Tibial nerve (tissue), 4 donors: ENCODE measurements at regions not wholly inside any gene's neighbourhood (a gene's known extent, or its start where the extent isn't known, plus 50 kb on each side); places are given as distances from the start of the nearest gene placed in this dataset.

Source experiments
- DNase-seq, 2 donors: peaks; one replicate each; pipeline ENCODE4 v3.0.0-alpha.2; 2019; ENCODE audit warnings: low spot score in 2 of 2
- H3K27ac ChIP-seq, 4 donors: fragments of 200-600 bp; sonication (generic) in 3 of 4; one replicate each; pipeline ENCODE4 v1.5.1; 2017 to 2019; ENCODE audit warnings: mild to moderate bottlenecking in 1 of 4
- H3K27me3 ChIP-seq, 2 donors: fragments of 200-600 bp; sonication (generic) in 1 of 2; one replicate each; pipeline versions ENCODE4 v1.5.1 to v1.6.0; 2017 to 2019
- H3K36me3 ChIP-seq, 3 donors: fragments of 200-600 bp; sonication (generic); one replicate each; pipeline ENCODE4 v1.5.1; 2018 to 2019
- H3K4me1 ChIP-seq, 4 donors: fragments of 200-600 bp; sonication (generic) in 3 of 4; one replicate each; pipeline ENCODE4 v1.5.1; 2017 to 2019
- H3K4me3 ChIP-seq, 4 donors: fragments of 200-600 bp; sonication (generic) in 3 of 4; one replicate each; pipeline ENCODE4 v1.5.1; 2017 to 2019; ENCODE audit warnings: mild to moderate bottlenecking in 1 of 4, moderate library complexity in 1 of 4
- H3K9me3 ChIP-seq, 4 donors: fragments of 200-600 bp; sonication (generic) in 3 of 4; one replicate each; pipeline ENCODE4 v1.5.1; 2017 to 2019
- EP300 ChIP-seq, 2 donors: sonication (generic); formaldehyde crosslinking; IDR thresholded peaks; one replicate each; pipeline ENCODE4 v1.6.1; 2017; ENCODE audit warnings: antibody characterized with exemption in 2 of 2, mild to moderate bottlenecking in 1 of 2
- POLR2A ChIP-seq, 2 donors: fragments of 450-650 bp; IDR thresholded peaks; one replicate each; pipeline ENCODE4 v1.6.1; 2017; ENCODE audit warnings: antibody characterized with exemption in 2 of 2, mild to moderate bottlenecking in 2 of 2, moderate library complexity in 2 of 2
- WGBS, 2 donors: methylation state at CpG; one replicate each; pipeline ENCODE4 v1.1.5; 2018; 5-methylcytosine and 5-hydroxymethylcytosine counted together
- TF ChIP-seq, protein P1 (sequence below), 5 experiments: fragments of 200-600 bp in 3 of 5; fragments of 450-650 bp in 2 of 5; sonication (generic) in 3 of 5; IDR thresholded peaks; one replicate each; pipeline ENCODE4 v1.5.1; 2016 to 2019; ENCODE audit warnings: antibody characterized with exemption in 5 of 5, mild to moderate bottlenecking in 3 of 5, moderate library complexity in 2 of 5

DNA sequence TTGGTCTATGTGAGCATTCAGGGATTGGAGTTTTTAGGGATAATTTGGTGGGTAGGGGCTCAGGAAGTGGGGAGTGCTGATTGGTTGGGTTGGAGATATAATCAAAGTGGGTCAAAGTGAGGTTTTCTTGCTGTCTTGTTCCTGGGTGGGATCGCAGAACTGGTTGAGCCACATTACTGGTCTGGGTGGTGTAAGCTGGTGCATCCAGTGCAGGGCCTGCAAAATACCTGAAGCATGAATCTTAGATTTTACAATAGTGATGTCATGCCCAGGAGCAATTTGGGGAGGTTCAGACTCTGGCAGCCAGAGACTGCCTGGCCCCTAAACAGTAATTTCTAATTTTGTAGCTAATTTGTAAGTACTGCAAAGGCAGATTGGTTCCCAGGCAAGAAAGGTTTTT is 665.6 kb upstream of the PRKX start:
- H3K27ac ChIP-seq, result no peak overlapping the region
- H3K4me3 ChIP-seq, result no peak overlapping the region
- H3K9me3 ChIP-seq, result no peaks in the 10 kb centered on the region
- DNase-seq, result no peak
- TF ChIP-seq, protein P1, sequence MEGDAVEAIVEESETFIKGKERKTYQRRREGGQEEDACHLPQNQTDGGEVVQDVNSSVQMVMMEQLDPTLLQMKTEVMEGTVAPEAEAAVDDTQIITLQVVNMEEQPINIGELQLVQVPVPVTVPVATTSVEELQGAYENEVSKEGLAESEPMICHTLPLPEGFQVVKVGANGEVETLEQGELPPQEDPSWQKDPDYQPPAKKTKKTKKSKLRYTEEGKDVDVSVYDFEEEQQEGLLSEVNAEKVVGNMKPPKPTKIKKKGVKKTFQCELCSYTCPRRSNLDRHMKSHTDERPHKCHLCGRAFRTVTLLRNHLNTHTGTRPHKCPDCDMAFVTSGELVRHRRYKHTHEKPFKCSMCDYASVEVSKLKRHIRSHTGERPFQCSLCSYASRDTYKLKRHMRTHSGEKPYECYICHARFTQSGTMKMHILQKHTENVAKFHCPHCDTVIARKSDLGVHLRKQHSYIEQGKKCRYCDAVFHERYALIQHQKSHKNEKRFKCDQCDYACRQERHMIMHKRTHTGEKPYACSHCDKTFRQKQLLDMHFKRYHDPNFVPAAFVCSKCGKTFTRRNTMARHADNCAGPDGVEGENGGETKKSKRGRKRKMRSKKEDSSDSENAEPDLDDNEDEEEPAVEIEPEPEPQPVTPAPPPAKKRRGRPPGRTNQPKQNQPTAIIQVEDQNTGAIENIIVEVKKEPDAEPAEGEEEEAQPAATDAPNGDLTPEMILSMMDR (IDR thresholded peaks at IDR 0.05), result no peak
- TF ChIP-seq EP300 (IDR thresholded peaks at IDR 0.05), result no peak
- no peak for TF ChIP-seq POLR2A (IDR thresholded peaks at IDR 0.05)
- no peaks in the 10 kb centered on the region for H3K36me3 ChIP-seq
- 94 to 100% methylated on average over 1 of the region's 1 CpG for whole genome bisulfite sequencing, 2 donors
- H3K27me3 ChIP-seq, result no peaks in the 10 kb centered on the region
- no peaks in the 10 kb centered on the region for H3K4me1 ChIP-seq

DNA sequence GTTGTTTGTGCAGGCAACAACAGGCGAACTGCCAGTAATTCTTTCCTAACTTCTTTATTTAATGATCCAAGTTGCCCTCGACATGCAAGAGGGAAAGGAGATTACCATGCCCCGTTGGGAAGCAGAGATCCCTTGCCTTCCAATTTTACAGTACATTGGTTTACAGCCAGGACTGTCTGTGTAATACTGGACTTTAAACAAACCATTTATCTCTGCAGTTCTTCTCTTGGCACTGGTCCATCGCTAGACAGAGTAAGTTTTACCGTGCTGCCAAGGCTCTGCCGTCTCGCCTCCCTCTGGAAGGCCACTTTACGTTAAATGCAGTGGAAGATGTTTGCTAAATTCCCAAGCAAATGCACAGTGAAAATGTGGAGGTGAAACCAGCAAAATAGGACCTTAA is 660.3 kb upstream of the PRKX start:
- Histone ChIP-seq H3K27ac (no peak overlapping the region), H3K36me3 (no peaks in the 10 kb centered on the region), H3K27me3 (no peaks in the 10 kb centered on the region), H3K4me1 (no peaks in the 10 kb centered on the region), H3K4me3 (no peak overlapping the region), H3K9me3 (no peaks in the 10 kb centered on the region)
- 70 to 78% methylated on average over 8 of the region's 8 CpGs for WGBS, 2 donors
- TF ChIP-seq, protein P1 (IDR thresholded peaks at IDR 0.05), result no peak
- TF ChIP-seq EP300 (IDR thresholded peaks at IDR 0.05) (no peak), POLR2A (IDR thresholded peaks at IDR 0.05) (no peak)
- no peak for DNase-seq

DNA sequence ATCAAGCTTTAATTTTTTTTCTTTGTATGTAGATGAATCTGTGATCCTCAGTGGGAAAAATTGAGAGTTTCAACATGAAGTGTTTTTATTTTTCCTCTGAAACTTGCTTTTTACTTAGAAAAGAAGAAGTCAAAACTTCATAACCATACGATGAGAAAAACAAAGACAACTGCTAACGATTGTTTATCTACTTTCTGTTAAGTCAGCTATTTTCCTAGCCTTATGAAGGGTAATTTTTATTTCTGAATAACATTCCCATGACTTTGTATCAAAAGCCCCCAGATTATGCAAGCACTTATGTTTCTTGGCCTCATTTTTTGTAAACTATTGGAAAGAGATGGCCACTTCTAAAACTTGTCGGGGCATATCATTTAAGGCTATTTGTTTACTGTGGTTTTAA is 645.1 kb upstream of the PRKX start:
- DNase-seq, result no peak
- Histone ChIP-seq H3K9me3 (no peaks in the 10 kb centered on the region), H3K36me3 (no peaks in the 10 kb centered on the region), H3K27me3 (no peaks in the 10 kb centered on the region), H3K27ac (no peak overlapping the region), H3K4me3 (no peak overlapping the region), H3K4me1 (no peaks in the 10 kb centered on the region)
- TF ChIP-seq POLR2A (IDR thresholded peaks at IDR 0.05), result no peak
- TF ChIP-seq EP300 (IDR thresholded peaks at IDR 0.05), result no peak
- TF ChIP-seq, protein P1 (IDR thresholded peaks at IDR 0.05), result no peak
- whole genome bisulfite sequencing, 2 donors, result 77 to 87% methylated on average over 3 of the region's 3 CpGs

DNA sequence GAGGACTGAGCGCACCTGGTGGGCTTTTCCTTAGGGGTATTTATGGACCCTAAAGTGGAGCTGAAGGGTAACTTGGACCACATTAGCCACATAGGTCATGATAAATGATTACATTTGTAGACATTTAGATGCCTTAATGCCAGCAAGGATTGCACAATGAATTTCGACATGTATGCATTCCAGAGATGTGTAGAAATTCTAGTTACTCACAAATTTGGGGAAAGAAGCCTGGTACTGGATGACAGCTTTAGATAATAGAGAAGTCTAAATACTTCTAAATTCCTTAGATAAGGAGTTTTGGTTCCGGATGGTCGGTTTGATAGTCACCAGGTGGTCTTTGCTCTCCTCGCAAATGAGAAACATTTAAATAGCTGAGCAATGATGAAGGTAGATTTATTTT is 609.5 kb upstream of the PRKX start:
- Histone ChIP-seq H3K36me3 (no peaks in the 10 kb centered on the region), H3K27ac (no peak overlapping the region), H3K4me1 (no peaks in the 10 kb centered on the region), H3K4me3 (no peak overlapping the region), H3K9me3 (no peaks in the 10 kb centered on the region), H3K27me3 (no peaks in the 10 kb centered on the region)
- no peak for TF ChIP-seq EP300 (IDR thresholded peaks at IDR 0.05)
- TF ChIP-seq POLR2A (IDR thresholded peaks at IDR 0.05), result no peak
- TF ChIP-seq, protein P1 (IDR thresholded peaks at IDR 0.05), result no peak
- 88 to 90% methylated on average over 5 of the region's 5 CpGs for WGBS, 2 donors
- DNase-seq, result no peak

DNA sequence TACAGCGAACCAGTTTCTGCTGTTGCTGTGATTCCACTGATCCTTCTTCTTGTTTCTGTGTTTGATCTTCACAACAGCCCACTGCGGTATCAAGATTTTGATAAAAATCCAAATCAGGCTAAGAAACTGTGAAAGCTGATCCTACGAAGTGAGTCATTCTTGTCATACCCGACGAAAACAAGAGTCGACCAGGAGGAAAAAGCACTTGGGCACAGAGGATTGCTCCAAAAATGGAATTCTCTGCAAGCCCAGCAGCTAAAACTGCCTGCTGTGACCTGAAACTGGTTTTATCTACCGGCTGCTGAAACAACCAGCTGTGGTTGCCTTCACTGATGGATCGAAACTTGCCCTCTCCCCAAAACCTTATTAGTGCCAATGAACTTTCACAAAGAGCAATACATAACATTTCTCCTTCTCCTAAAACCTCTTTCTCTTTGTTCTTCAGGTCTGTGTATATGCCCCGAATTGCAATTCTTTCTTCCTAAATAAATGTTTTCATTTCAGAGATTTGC is 607.0 kb upstream of the PRKX start:
- Histone ChIP-seq H3K4me3 (no peak overlapping the region), H3K9me3 (no peaks in the 10 kb centered on the region), H3K27me3 (no peaks in the 10 kb centered on the region), H3K36me3 (no peaks in the 10 kb centered on the region), H3K27ac (no peak overlapping the region), H3K4me1 (no peaks in the 10 kb centered on the region)
- no peak for TF ChIP-seq POLR2A (IDR thresholded peaks at IDR 0.05)
- TF ChIP-seq EP300 (IDR thresholded peaks at IDR 0.05), result no peak
- TF ChIP-seq, protein P1 (IDR thresholded peaks at IDR 0.05), result no peak
- 59 to 66% methylated on average over 9 of the region's 9 CpGs for WGBS, 2 donors
- DNase-seq, result no peak
